Panc1 (cell line): ENCODE measurements at regions not wholly inside any gene's neighbourhood (a gene's known extent, or its start where the extent isn't known, plus 50 kb on each side); places are given as distances from the start of the nearest gene placed in this dataset.

Experiments
- ATAC-seq: fragments of 200-7000 bp; cut with Tn5 transposase; 2 replicates; pipeline ENCODE4 v1.9.1; 2020; ENCODE audit warnings: mild to moderate bottlenecking, moderate library complexity
- BruUV-seq: library from RNA; stranded (reverse); fragments of 400-500 nt; replicated peaks from 2 replicates; lab custom pipeline; 2021; lab: Mats Ljungman, UMichigan
- CTCF ChIA-PET: fragments of 300-600 bp; sonication (Branson Sonifier 250); formaldehyde crosslinking; loops from one replicate; lab custom pipeline; 2022; ENCODE audit warnings: antibody characterized with exemption; lab: Charles Lee
- POLR2A ChIA-PET: fragments of 300-600 bp; sonication (Branson Sonifier 250); formaldehyde crosslinking; loops from one replicate; lab custom pipeline; 2022; ENCODE audit warnings: antibody characterized with exemption; lab: Charles Lee
- DNase-seq: peaks from one replicate; pipeline ENCODE4 v3.0.0-alpha.2; 2010; ENCODE audit warnings: low read depth, low spot score
- H3K27ac ChIP-seq: 2 replicates; pipeline ENCODE4 v1.5.1; 2011; ENCODE audit warnings: mild to moderate bottlenecking, low read length, inconsistent platforms
- H3K27me3 ChIP-seq: fragments of 200-500 bp; sonication (Bioruptor generic); 2 replicates; pipeline ENCODE4 v1.6.0; 2014; ENCODE audit warnings: low read length, inconsistent platforms; ENCODE audit not compliant: control insufficient read depth, insufficient read depth
- H3K36me3 ChIP-seq: fragments of 200-500 bp; sonication (Bioruptor generic); 2 replicates; pipeline ENCODE4 v1.5.1; 2014; ENCODE audit warnings: inconsistent platforms, mild to moderate bottlenecking, low read length, moderate library complexity; ENCODE audit not compliant: control insufficient read depth, insufficient read depth
- H3K4me1 ChIP-seq: 2 replicates; pipeline ENCODE4 v1.5.1; 2011; ENCODE audit warnings: inconsistent platforms, mild to moderate bottlenecking, low read length, moderate library complexity; ENCODE audit not compliant: control insufficient read depth, insufficient read depth
- H3K4me3 ChIP-seq, 2 experiments: 2 replicates each; pipeline ENCODE4 v1.5.1; 2011 to 2012; ENCODE audit warnings: low read depth in 2 of 2, low read length in 2 of 2, mild to moderate bottlenecking in 2 of 2, inconsistent platforms in 1 of 2, moderate library complexity in 1 of 2
- H3K9me3 ChIP-seq: fragments of 200-500 bp; sonication (Bioruptor generic); 2 replicates; pipeline ENCODE4 v1.5.1; 2014; ENCODE audit warnings: low read depth, mild to moderate bottlenecking, inconsistent platforms, low read length, moderate library complexity; ENCODE audit not compliant: control insufficient read depth, insufficient read depth
- POLR2AphosphoS5 ChIP-seq: IDR thresholded peaks from 2 replicates; pipeline ENCODE4 v1.6.1; 2012; ENCODE audit warnings: mild to moderate bottlenecking, low read depth, low read length, moderate library complexity
- SIN3A ChIP-seq: IDR thresholded peaks from 2 replicates; pipeline ENCODE4 v1.6.1; 2012; ENCODE audit warnings: low read depth, mild to moderate bottlenecking, low read length, moderate library complexity, borderline replicate concordance; ENCODE audit not compliant: insufficient read depth
- TCF7L2 ChIP-seq: IDR thresholded peaks from 2 replicates; pipeline ENCODE4 v1.6.1; 2011; ENCODE audit warnings: mild to moderate bottlenecking, low read depth, low read length, inconsistent platforms
- in situ Hi-C: cut with HindIII; loops from 2 replicates; pipeline ENCODE4 v1.10.0; 2016; ENCODE audit warnings: low sequenced_read_pairs, low pct_unique_long_range_greater_than_20kb
- intact Hi-C: fragments of 100-400 bp; cut with micrococcal nuclease; formaldehyde crosslinking; loops from one replicate; pipeline ENCODE4 v1.10.0; 2022; ENCODE audit not compliant: unreplicated experiment
- TF ChIP-seq, protein P1 (sequence below): fragments of 450-650 bp; IDR thresholded peaks from 2 replicates; pipeline ENCODE4 v1.5.1; 2017; ENCODE audit warnings: mild to moderate bottlenecking
- TF ChIP-seq, protein P2 (sequence below), 2 experiments: IDR thresholded peaks; 2 replicates each; pipeline ENCODE4 v1.6.1; 2011 to 2012; ENCODE audit warnings: low read depth in 2 of 2, control low read depth in 1 of 2, low read length in 1 of 2, mild to moderate bottlenecking in 1 of 2, moderate library complexity in 1 of 2; ENCODE audit not compliant: insufficient read depth in 1 of 2

DNA sequence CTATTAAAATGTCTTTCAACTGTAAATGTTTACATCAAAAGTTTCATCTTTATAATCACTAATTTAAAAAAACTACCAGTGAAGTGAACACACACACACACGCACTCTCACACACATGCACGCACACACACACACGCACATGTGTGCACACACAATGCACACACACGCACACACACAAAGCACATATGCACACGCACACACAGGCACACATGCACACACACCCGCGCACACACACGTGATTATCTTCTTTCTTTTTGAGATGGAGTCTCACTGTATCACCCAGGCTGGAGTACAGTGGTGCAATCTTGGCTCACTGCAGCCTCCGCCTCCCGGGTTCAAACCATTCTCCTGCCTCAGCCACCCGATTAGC lies 80.0 kb upstream of the FRMD1 start:
- TF ChIP-seq, protein P1, sequence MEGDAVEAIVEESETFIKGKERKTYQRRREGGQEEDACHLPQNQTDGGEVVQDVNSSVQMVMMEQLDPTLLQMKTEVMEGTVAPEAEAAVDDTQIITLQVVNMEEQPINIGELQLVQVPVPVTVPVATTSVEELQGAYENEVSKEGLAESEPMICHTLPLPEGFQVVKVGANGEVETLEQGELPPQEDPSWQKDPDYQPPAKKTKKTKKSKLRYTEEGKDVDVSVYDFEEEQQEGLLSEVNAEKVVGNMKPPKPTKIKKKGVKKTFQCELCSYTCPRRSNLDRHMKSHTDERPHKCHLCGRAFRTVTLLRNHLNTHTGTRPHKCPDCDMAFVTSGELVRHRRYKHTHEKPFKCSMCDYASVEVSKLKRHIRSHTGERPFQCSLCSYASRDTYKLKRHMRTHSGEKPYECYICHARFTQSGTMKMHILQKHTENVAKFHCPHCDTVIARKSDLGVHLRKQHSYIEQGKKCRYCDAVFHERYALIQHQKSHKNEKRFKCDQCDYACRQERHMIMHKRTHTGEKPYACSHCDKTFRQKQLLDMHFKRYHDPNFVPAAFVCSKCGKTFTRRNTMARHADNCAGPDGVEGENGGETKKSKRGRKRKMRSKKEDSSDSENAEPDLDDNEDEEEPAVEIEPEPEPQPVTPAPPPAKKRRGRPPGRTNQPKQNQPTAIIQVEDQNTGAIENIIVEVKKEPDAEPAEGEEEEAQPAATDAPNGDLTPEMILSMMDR, result no peak
- TF ChIP-seq, protein P2, sequence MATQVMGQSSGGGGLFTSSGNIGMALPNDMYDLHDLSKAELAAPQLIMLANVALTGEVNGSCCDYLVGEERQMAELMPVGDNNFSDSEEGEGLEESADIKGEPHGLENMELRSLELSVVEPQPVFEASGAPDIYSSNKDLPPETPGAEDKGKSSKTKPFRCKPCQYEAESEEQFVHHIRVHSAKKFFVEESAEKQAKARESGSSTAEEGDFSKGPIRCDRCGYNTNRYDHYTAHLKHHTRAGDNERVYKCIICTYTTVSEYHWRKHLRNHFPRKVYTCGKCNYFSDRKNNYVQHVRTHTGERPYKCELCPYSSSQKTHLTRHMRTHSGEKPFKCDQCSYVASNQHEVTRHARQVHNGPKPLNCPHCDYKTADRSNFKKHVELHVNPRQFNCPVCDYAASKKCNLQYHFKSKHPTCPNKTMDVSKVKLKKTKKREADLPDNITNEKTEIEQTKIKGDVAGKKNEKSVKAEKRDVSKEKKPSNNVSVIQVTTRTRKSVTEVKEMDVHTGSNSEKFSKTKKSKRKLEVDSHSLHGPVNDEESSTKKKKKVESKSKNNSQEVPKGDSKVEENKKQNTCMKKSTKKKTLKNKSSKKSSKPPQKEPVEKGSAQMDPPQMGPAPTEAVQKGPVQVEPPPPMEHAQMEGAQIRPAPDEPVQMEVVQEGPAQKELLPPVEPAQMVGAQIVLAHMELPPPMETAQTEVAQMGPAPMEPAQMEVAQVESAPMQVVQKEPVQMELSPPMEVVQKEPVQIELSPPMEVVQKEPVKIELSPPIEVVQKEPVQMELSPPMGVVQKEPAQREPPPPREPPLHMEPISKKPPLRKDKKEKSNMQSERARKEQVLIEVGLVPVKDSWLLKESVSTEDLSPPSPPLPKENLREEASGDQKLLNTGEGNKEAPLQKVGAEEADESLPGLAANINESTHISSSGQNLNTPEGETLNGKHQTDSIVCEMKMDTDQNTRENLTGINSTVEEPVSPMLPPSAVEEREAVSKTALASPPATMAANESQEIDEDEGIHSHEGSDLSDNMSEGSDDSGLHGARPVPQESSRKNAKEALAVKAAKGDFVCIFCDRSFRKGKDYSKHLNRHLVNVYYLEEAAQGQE (IDR thresholded peaks at IDR 0.05; ENCODE audit: insufficient read depth in 1 of 2, low read depth in 2 of 2, low read length in 1 of 2), result no peak
- TF ChIP-seq SIN3A, result no peak
- no peak for TF ChIP-seq TCF7L2
- no peak for TF ChIP-seq POLR2AphosphoS5
- no peak for DNase-seq
- in situ Hi-C loops, result no loop called here
- ChIA-PET CTCF (no interaction called here), POLR2A (interaction anchor here (0.6 kb wide), 1 partner anchor 126 kb away, joined by 5 read pairs; no protein-coding TSS in a partner anchor)
- BruUV-seq, result no TSS peak
- no peaks in the 10 kb centered on the region for H3K36me3 ChIP-seq
- H3K4me3 ChIP-seq, result no peak overlapping the region
- H3K27me3 ChIP-seq, result no peaks in the 10 kb centered on the region
- ATAC-seq, result no peak
- no peak overlapping the region; the same call in 1 of the 2 replicates for H3K27ac ChIP-seq
- peaks cover 33% of the 10 kb centered on the region for H3K4me1 ChIP-seq
- no peaks in the 10 kb centered on the region for H3K9me3 ChIP-seq
- intact Hi-C loops, result loop anchor here (10.0 kb wide), 1 partner anchor 726 kb away; no protein-coding TSS in a partner anchor

DNA sequence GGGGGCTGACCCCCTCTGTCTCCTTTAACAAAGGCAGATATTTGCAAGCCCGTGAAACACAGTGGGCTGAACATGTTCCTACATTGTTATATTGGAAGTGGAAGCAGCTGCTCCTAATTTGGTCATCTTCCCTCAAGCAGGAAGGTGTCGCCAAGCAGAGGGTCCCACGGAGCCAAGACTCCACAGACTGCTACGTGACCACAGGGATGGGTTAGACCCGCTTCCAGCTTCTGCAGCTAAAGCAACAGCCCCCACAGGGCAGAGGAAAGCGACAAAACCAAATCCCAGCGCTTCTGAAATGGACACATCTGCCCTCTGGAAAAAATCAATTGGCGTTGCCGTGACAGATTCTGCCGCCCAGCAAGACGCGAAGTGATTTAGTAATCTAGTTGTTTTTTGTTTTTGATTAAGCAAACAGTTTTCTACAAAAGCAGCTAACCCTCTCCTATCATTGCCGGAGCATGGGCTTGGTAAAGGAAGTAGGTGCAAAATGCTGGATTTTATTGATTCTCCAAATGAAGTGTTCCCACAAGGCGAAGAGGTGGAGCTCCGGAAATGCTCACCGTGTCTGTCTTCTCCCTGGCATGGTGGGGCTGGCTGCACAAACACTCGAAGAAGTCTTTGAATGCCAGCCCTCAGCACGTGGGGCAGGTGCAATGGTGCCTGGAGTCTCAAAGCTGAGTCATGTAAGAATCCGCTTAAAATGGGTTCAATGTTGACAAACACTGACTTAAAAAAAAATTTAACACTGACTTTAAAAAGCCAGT lies 79.4 kb upstream of the FRMD1 start:
- TF ChIP-seq, protein P1, result no peak
- TF ChIP-seq POLR2AphosphoS5, result no peak
- TF ChIP-seq, protein P2 (IDR thresholded peaks at IDR 0.05; ENCODE audit: insufficient read depth in 1 of 2, low read depth in 2 of 2, low read length in 1 of 2), result no peak
- TF ChIP-seq SIN3A, result no peak
- TF ChIP-seq TCF7L2, result no peak
- Histone ChIP-seq H3K4me1 (peaks cover 33% of the 10 kb centered on the region), H3K36me3 (no peaks in the 10 kb centered on the region), H3K27ac (peak overlapping the region; percentile 67), H3K4me3 (peak overlapping the region; percentile 17 to 54; a peak in 3 of 4 replicates), H3K9me3 (no peaks in the 10 kb centered on the region), H3K27me3 (no peaks in the 10 kb centered on the region)
- ChIA-PET POLR2A (interaction anchor here (0.6 kb wide), 1 partner anchor 126 kb away, joined by 5 read pairs; no protein-coding TSS in a partner anchor), CTCF (interaction anchor here (0.6 kb wide), 1 partner anchor 101 kb away, joined by 10 read pairs; no protein-coding TSS in a partner anchor)
- intact Hi-C loops, result loop anchor here (10.0 kb wide), 1 partner anchor 726 kb away; no protein-coding TSS in a partner anchor
- ATAC-seq, result peak; percentile 19; the same call in 1 of the 2 replicates
- peak; percentile 17 for DNase-seq
- no TSS peak for BruUV-seq
- in situ Hi-C loops, result no loop called here
